Esophagus muscularis mucosa (tissue), 4 donors: ENCODE measurements at regions not wholly inside any gene's neighbourhood (a gene's known extent, or its start where the extent isn't known, plus 50 kb on each side); places are given as distances from the start of the nearest gene placed in this dataset.

Experiments used
- DNase-seq: peaks from one replicate; pipeline ENCODE4 v3.0.0-alpha.2; 2017; ENCODE audit errors: extremely low spot score
- H3K27ac ChIP-seq, 4 donors: fragments of 200-600 bp; sonication (generic); replicated peaks in 1 of 4; 1 replicate in 3 of 4; 2 replicates in 1 of 4; pipeline ENCODE4 v1.5.1; 2016 to 2019; ENCODE audit warnings: mild to moderate bottlenecking in 1 of 4
- H3K27me3 ChIP-seq, 4 donors: fragments of 200-600 bp; sonication (generic); one replicate each; pipeline versions ENCODE4 v1.5.1 to v1.6.0; 2016 to 2019
- H3K36me3 ChIP-seq, 4 donors: fragments of 200-600 bp; sonication (generic); one replicate each; pipeline ENCODE4 v1.5.1; 2016 to 2019
- H3K4me1 ChIP-seq, 4 donors: fragments of 200-600 bp; sonication (generic); one replicate each; pipeline ENCODE4 v1.5.1; 2016 to 2019
- H3K4me3 ChIP-seq, 4 donors: fragments of 200-600 bp; sonication (generic); 1 replicate in 2 of 4; 2 replicates in 2 of 4; pipeline ENCODE4 v1.5.1; 2016 to 2019; ENCODE audit warnings: mild to moderate bottlenecking in 4 of 4, moderate library complexity in 1 of 4
- H3K9me3 ChIP-seq, 4 donors: fragments of 200-600 bp; sonication (generic); 1 replicate in 3 of 4; 2 replicates in 1 of 4; pipeline ENCODE4 v1.5.1; 2016 to 2019
- EP300 ChIP-seq: sonication (generic); formaldehyde crosslinking; IDR thresholded peaks from one replicate; pipeline ENCODE4 v1.6.1; 2017; ENCODE audit warnings: antibody characterized with exemption
- POLR2A ChIP-seq: fragments of 450-650 bp; IDR thresholded peaks from one replicate; pipeline ENCODE4 v1.6.1; 2017; ENCODE audit warnings: antibody characterized with exemption, moderate library complexity, mild to moderate bottlenecking, low read depth
- POLR2AphosphoS5 ChIP-seq, 2 donors: sonication (generic); formaldehyde crosslinking; IDR thresholded peaks; one replicate each; pipeline ENCODE4 v1.6.1; 2017; ENCODE audit warnings: antibody characterized with exemption in 2 of 2
- WGBS: methylation state at CpG from one replicate; pipeline ENCODE4 v1.1.5; 2018; 5-methylcytosine and 5-hydroxymethylcytosine counted together
- intact Hi-C: fragments of 100-400 bp; cut with DNase I; formaldehyde crosslinking; loops from one replicate; pipeline ENCODE4 v1.15.1; 2023
- TF ChIP-seq, protein P1 (sequence below), 3 experiments: fragments of 200-600 bp in 2 of 3; fragments of 450-650 bp in 1 of 3; sonication (generic) in 2 of 3; IDR thresholded peaks; one replicate each; pipeline ENCODE4 v1.5.1; 2017 to 2019; ENCODE audit warnings: antibody characterized with exemption in 3 of 3, mild to moderate bottlenecking in 2 of 3, moderate library complexity in 1 of 3

- H3K9me3 ChIP-seq, result no peaks in the 10 kb centered on the region
- H3K4me3 ChIP-seq, result no peak overlapping the region
- 72% methylated on average over 15 of the region's 20 CpGs for WGBS
- H3K27me3 ChIP-seq, result peaks cover 0 to 66% (median 3%) of the 10 kb centered on the region in 4 donors
- H3K27ac ChIP-seq, result no peak overlapping the region
- intact Hi-C loops, result no loop called here
- peaks cover 0 to 15% (median 13%) of the 10 kb centered on the region in 4 donors for H3K4me1 ChIP-seq
- no peak for DNase-seq
- no peaks in the 10 kb centered on the region for H3K36me3 ChIP-seq
- TF ChIP-seq, protein P1, sequence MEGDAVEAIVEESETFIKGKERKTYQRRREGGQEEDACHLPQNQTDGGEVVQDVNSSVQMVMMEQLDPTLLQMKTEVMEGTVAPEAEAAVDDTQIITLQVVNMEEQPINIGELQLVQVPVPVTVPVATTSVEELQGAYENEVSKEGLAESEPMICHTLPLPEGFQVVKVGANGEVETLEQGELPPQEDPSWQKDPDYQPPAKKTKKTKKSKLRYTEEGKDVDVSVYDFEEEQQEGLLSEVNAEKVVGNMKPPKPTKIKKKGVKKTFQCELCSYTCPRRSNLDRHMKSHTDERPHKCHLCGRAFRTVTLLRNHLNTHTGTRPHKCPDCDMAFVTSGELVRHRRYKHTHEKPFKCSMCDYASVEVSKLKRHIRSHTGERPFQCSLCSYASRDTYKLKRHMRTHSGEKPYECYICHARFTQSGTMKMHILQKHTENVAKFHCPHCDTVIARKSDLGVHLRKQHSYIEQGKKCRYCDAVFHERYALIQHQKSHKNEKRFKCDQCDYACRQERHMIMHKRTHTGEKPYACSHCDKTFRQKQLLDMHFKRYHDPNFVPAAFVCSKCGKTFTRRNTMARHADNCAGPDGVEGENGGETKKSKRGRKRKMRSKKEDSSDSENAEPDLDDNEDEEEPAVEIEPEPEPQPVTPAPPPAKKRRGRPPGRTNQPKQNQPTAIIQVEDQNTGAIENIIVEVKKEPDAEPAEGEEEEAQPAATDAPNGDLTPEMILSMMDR (IDR thresholded peaks at IDR 0.05), result no peak
- TF ChIP-seq EP300 (no peak), POLR2AphosphoS5 (IDR thresholded peaks at IDR 0.05) (no peak), POLR2A (no peak)
These were observed 274.5 kb downstream of the C16orf95 start for GRCh38 chr16:87042551-87043230.

GRCh38 chr16:87043231-87044031 is 273.8 kb downstream of the C16orf95 start:
- Histone ChIP-seq H3K27ac (no peak overlapping the region), H3K9me3 (no peaks in the 10 kb centered on the region), H3K4me3 (no peak overlapping the region), H3K27me3 (peaks cover 0 to 74% (median 6%) of the 10 kb centered on the region in 4 donors), H3K36me3 (no peaks in the 10 kb centered on the region), H3K4me1 (peaks cover 0 to 15% (median 13%) of the 10 kb centered on the region in 4 donors)
- 38% methylated on average over 19 of the region's 20 CpGs for WGBS
- no peak for DNase-seq
- TF ChIP-seq EP300, result no peak
- TF ChIP-seq POLR2A, result no peak
- no peak for TF ChIP-seq POLR2AphosphoS5 (IDR thresholded peaks at IDR 0.05)
- TF ChIP-seq, protein P1 (IDR thresholded peaks at IDR 0.05), result no peak
- intact Hi-C loops, result no loop called here

DNA sequence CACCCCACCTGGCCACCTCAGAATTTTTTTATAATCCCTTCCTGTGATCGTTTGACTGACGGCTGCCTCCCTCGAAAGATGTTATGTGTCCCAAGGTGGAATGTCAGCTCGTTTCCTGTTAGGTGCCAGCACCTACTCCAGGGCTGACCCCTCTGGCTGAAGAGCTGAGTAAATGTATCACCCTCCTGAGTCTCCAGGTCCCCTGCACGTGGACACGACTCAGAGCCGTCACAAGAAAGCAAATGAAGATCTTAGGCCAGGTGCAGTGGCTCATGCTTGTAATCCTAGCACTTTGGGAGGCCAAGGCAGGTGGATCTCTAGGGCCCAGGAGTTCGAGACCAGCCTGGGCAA is 273.2 kb downstream of the C16orf95 start:
- intact Hi-C loops, result no loop called here
- Histone ChIP-seq H3K27ac (no peak overlapping the region), H3K4me1 (peaks cover 0 to 15% (median 13%) of the 10 kb centered on the region in 4 donors), H3K36me3 (no peaks in the 10 kb centered on the region), H3K4me3 (no peak overlapping the region), H3K27me3 (peaks cover 0 to 76% (median 6%) of the 10 kb centered on the region in 4 donors), H3K9me3 (no peaks in the 10 kb centered on the region)
- TF ChIP-seq EP300, result no peak
- 75% methylated on average over 5 of the region's 8 CpGs for WGBS
- no peak for DNase-seq

DNA sequence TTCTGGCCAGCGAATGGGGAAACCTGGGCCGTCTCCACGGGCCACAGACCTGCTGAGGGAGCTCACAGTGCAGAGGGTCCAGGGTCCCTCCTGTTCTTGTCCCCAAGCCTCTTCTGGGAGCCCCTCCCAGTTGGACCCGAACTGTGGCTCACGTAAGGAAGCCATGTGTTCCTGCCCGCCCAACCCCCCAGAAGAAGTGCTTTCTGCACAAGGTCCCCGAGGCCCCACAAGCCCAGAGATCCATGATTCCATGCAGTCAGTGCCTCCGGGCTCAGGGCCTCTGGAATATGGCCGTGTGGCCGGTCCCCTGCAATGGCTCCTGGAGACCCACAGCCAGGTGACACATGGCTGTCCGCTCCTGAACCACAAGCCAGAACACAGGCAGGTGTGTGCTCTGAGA is 272.4 kb downstream of the C16orf95 start:
- no peak overlapping the region for H3K4me3 ChIP-seq
- WGBS, result 95% methylated on average over 4 of the region's 11 CpGs

More for the DNA sequence above, 272.4 kb downstream of the C16orf95 start:
- H3K9me3 ChIP-seq, result no peaks in the 10 kb centered on the region
- H3K36me3 ChIP-seq, result no peaks in the 10 kb centered on the region
- H3K27me3 ChIP-seq, result peaks cover 0 to 74% (median 6%) of the 10 kb centered on the region in 4 donors
- no peak overlapping the region for H3K27ac ChIP-seq
- intact Hi-C loops, result no loop called here
- TF ChIP-seq, protein P1 (IDR thresholded peaks at IDR 0.05), result no peak
- no peak for TF ChIP-seq POLR2AphosphoS5 (IDR thresholded peaks at IDR 0.05)
- no peak for TF ChIP-seq POLR2A
- no peak for TF ChIP-seq EP300
- no peak for DNase-seq
- H3K4me1 ChIP-seq, result peaks cover 0 to 15% (median 13%) of the 10 kb centered on the region in 4 donors
